H9 (cell line): ENCODE measurements at regions not wholly inside any gene's neighbourhood (a gene's known extent, or its start where the extent isn't known, plus 50 kb on each side); places are given as distances from the start of the nearest gene placed in this dataset.

Source experiments
- DNase-seq: peaks from one replicate; pipeline ENCODE4 v3.0.0-alpha.2; 2017
- H2AFZ ChIP-seq: one replicate; pipeline ENCODE4 v1.6.1; 2013; ENCODE audit warnings: mild to moderate bottlenecking, low read length, control low read depth, moderate library complexity
- H2AK5ac ChIP-seq: 2 replicates; pipeline ENCODE4 v1.6.1; 2013; ENCODE audit warnings: low read length, control low read depth, mixed read lengths; ENCODE audit not compliant: insufficient read length
- H2BK120ac ChIP-seq: one replicate; pipeline ENCODE4 v1.6.1; 2013; ENCODE audit warnings: low read depth, mild to moderate bottlenecking, low read length, control low read depth, inconsistent platforms; ENCODE audit not compliant: poor library complexity, severe bottlenecking
- H2BK12ac ChIP-seq: 2 replicates; pipeline ENCODE4 v1.6.1; 2013; ENCODE audit warnings: low read length, control low read depth, mixed read lengths, low read depth; ENCODE audit not compliant: insufficient read length
- H2BK15ac ChIP-seq: 2 replicates; pipeline ENCODE4 v1.6.1; 2013; ENCODE audit warnings: low read depth, low read length, control low read depth
- H2BK20ac ChIP-seq: one replicate; pipeline ENCODE4 v1.6.1; 2013; ENCODE audit warnings: low read depth, mild to moderate bottlenecking, low read length, control low read depth, inconsistent platforms; ENCODE audit not compliant: poor library complexity, severe bottlenecking
- H2BK5ac ChIP-seq: 2 replicates; pipeline ENCODE4 v1.6.1; 2013; ENCODE audit warnings: low read length, control low read depth, mixed read lengths; ENCODE audit not compliant: insufficient read length
- H3K14ac ChIP-seq: 2 replicates; pipeline ENCODE4 v1.6.1; 2013; ENCODE audit warnings: low read length, control low read depth; ENCODE audit not compliant: insufficient read depth
- H3K18ac ChIP-seq: 2 replicates; pipeline ENCODE4 v1.6.1; 2013; ENCODE audit warnings: low read depth, mild to moderate bottlenecking, mixed read lengths, low read length, control low read depth; ENCODE audit not compliant: insufficient read length
- H3K23ac ChIP-seq: 2 replicates; pipeline ENCODE4 v1.6.1; 2013; ENCODE audit warnings: low read length, control low read depth, mixed read lengths, low read depth; ENCODE audit not compliant: insufficient read length
- H3K23me2 ChIP-seq: 2 replicates; pipeline ENCODE4 v1.6.1; 2013; ENCODE audit warnings: low read depth, mild to moderate bottlenecking, mixed read lengths, low read length, control low read depth; ENCODE audit not compliant: insufficient read length, poor library complexity, severe bottlenecking
- H3K27ac ChIP-seq: 2 replicates; pipeline ENCODE4 v1.5.1; 2013; ENCODE audit warnings: low read length, control low read depth, mixed read lengths, low read depth; ENCODE audit not compliant: insufficient read length
- H3K27me3 ChIP-seq: 2 replicates; pipeline ENCODE4 v1.6.1; 2013; ENCODE audit warnings: low read length, control low read depth, inconsistent platforms; ENCODE audit not compliant: insufficient read depth
- H3K4ac ChIP-seq: 2 replicates; pipeline ENCODE4 v1.6.1; 2013; ENCODE audit warnings: low read depth, mild to moderate bottlenecking, control low read depth, inconsistent platforms, low read length, moderate library complexity
- H3K4me1 ChIP-seq: 2 replicates; pipeline ENCODE4 v1.6.1; 2013; ENCODE audit warnings: low read length, control low read depth, inconsistent platforms; ENCODE audit not compliant: insufficient read depth
- H3K4me2 ChIP-seq: 2 replicates; pipeline ENCODE4 v1.6.1; 2013; ENCODE audit warnings: low read length, control low read depth, mixed read lengths; ENCODE audit not compliant: insufficient read length, insufficient read depth
- H3K56ac ChIP-seq: 2 replicates; pipeline ENCODE4 v1.6.1; 2013; ENCODE audit warnings: low read depth, mild to moderate bottlenecking, mixed read lengths, low read length, control low read depth; ENCODE audit not compliant: insufficient read length
- H3K79me1 ChIP-seq: 2 replicates; pipeline ENCODE4 v1.6.1; 2013; ENCODE audit warnings: low read depth, mild to moderate bottlenecking, moderate library complexity, low read length, control low read depth, inconsistent platforms; ENCODE audit not compliant: insufficient read depth, poor library complexity, severe bottlenecking
- H3K79me2 ChIP-seq: 2 replicates; pipeline ENCODE4 v1.6.1; 2013; ENCODE audit warnings: low read length, control low read depth, inconsistent platforms; ENCODE audit not compliant: insufficient read depth
- H3K9ac ChIP-seq: 2 replicates; pipeline ENCODE4 v1.6.1; 2013; ENCODE audit warnings: low read length, control low read depth, mixed read lengths; ENCODE audit not compliant: insufficient read length; ENCODE audit errors: extremely low read depth
- H3K9me3 ChIP-seq: one replicate; pipeline ENCODE4 v1.6.1; 2013; ENCODE audit warnings: low read depth, low read length, inconsistent platforms; ENCODE audit not compliant: control insufficient read depth
- H3T11ph ChIP-seq: one replicate; pipeline ENCODE4 v1.6.1; 2013; ENCODE audit warnings: mild to moderate bottlenecking, low read length, control low read depth, inconsistent platforms
- H4K20me1 ChIP-seq: one replicate; pipeline ENCODE4 v1.6.1; 2013; ENCODE audit not compliant: control insufficient read depth, insufficient read length, insufficient read depth
- H4K5ac ChIP-seq: 2 replicates; pipeline ENCODE4 v1.6.1; 2013; ENCODE audit warnings: low read depth, mild to moderate bottlenecking, mixed read lengths, low read length, control low read depth; ENCODE audit not compliant: insufficient read length
- H4K8ac ChIP-seq: replicated peaks from 2 replicates; pipeline ENCODE4 v1.6.1; 2013; ENCODE audit warnings: low read length, control low read depth, mixed read lengths, low read depth; ENCODE audit not compliant: insufficient read length
- H4K91ac ChIP-seq: 2 replicates; pipeline ENCODE4 v1.6.1; 2013; ENCODE audit warnings: low read depth, mild to moderate bottlenecking, moderate library complexity, mixed read lengths, low read length, control low read depth; ENCODE audit not compliant: insufficient read length
- H3K27ac Mint-ChIP-seq, 3 experiments: 2 replicates in 2 of 3; 3 replicates in 1 of 3; pipeline ENCODE4 v1.8.0; 2020 to 2021; ENCODE audit warnings: mixed read lengths in 3 of 3, mild to moderate bottlenecking in 1 of 3, moderate library complexity in 1 of 3
- H3K27me3 Mint-ChIP-seq: 2 replicates; pipeline ENCODE4 v1.8.0; 2021; ENCODE audit warnings: low read depth, mild to moderate bottlenecking, moderate library complexity, mixed read lengths
- H3K36me3 Mint-ChIP-seq, 3 experiments: 2 replicates in 2 of 3; 3 replicates in 1 of 3; pipeline ENCODE4 v1.8.0; 2020 to 2021; ENCODE audit warnings: low read depth in 3 of 3, mixed read lengths in 3 of 3; ENCODE audit not compliant: insufficient read depth in 1 of 3
- H3K4me1 Mint-ChIP-seq, 2 experiments: 2 replicates each; pipeline ENCODE4 v1.8.0; 2020; ENCODE audit warnings: mixed read lengths in 2 of 2
- H3K4me3 Mint-ChIP-seq, 2 experiments: 2 replicates in 1 of 2; 3 replicates in 1 of 2; pipeline ENCODE4 v1.8.0; 2020 to 2021; ENCODE audit warnings: mild to moderate bottlenecking in 2 of 2, mixed read lengths in 2 of 2, moderate library complexity in 1 of 2
- H3K9me3 Mint-ChIP-seq, 2 experiments: 2 replicates in 1 of 2; 3 replicates in 1 of 2; pipeline ENCODE4 v1.8.0; 2020; ENCODE audit warnings: mild to moderate bottlenecking in 2 of 2, mixed read lengths in 2 of 2, moderate library complexity in 1 of 2
- CTCF ChIP-seq: fragments of 200-600 bp; sonication (generic); conservative IDR thresholded peaks from 3 replicates; pipeline ENCODE4 v1.8.0; 2021; ENCODE audit warnings: antibody characterized with exemption, mild to moderate bottlenecking
- WGBS: extraction: QIAGEN DNeasy Blood & Tissue Kit; methylation state at CpG from one replicate; pipeline ENCODE4 v1.1.7; 2013; ENCODE audit warnings: missing lambda C conversion rate, low lambda C conversion rate, mixed read lengths; ENCODE audit not compliant: insufficient read length; ENCODE audit errors: extremely low coverage; 5-methylcytosine and 5-hydroxymethylcytosine counted together

GRCh38 chr5:20536341-20536740 lies 548.3 kb upstream of the CDH18 start:
- no peak overlapping the region for H3K56ac ChIP-seq
- H3K79me2 ChIP-seq = no peaks in the 10 kb centered on the region
- no peak for DNase-seq
- no peak overlapping the region for H3T11ph ChIP-seq
- H3K23me2 ChIP-seq = no peaks in the 10 kb centered on the region
- H3K9ac ChIP-seq = no peak overlapping the region
- Mint-ChIP-seq H3K4me1 (no peaks in the 10 kb centered on the region), H3K4me3 (no peak overlapping the region), H3K27ac (no peak overlapping the region), H3K27me3 (no peaks in the 10 kb centered on the region), H3K36me3 (no peaks in the 10 kb centered on the region; a peak in 1 of 7 replicates), H3K9me3 (peaks cover 3 to 4% of the 10 kb centered on the region in 2 experiments; a peak in 2 of 5 replicates)
- no peak overlapping the region for H3K18ac ChIP-seq
- H3K14ac ChIP-seq = no peak overlapping the region
- no peak overlapping the region for H2BK5ac ChIP-seq
- H4K5ac ChIP-seq = no peak overlapping the region
- no peaks in the 10 kb centered on the region for H3K4me1 ChIP-seq
- no peak overlapping the region for H4K91ac ChIP-seq
- no peak overlapping the region for H2BK15ac ChIP-seq
- H4K8ac ChIP-seq = no peak overlapping the region
- H3K4ac ChIP-seq = no peak overlapping the region
- no peak overlapping the region for H2BK20ac ChIP-seq
- H3K27me3 ChIP-seq = no peaks in the 10 kb centered on the region
- H3K4me2 ChIP-seq = no peak overlapping the region
- no peak overlapping the region for H3K27ac ChIP-seq
- H2AK5ac ChIP-seq = no peak overlapping the region
- no peaks in the 10 kb centered on the region for H3K9me3 ChIP-seq
- TF ChIP-seq CTCF = no peak
- no peak overlapping the region for H2BK12ac ChIP-seq
- no peak overlapping the region for H2BK120ac ChIP-seq
- no CpG with 5 or more reads among the region's 2 CpGs for WGBS
- no peak overlapping the region for H3K23ac ChIP-seq
- H4K20me1 ChIP-seq = no peaks in the 10 kb centered on the region
- H3K79me1 ChIP-seq = no peaks in the 10 kb centered on the region
- no peak overlapping the region for H2AFZ ChIP-seq
